Liver (tissue), 8 donors: ENCODE measurements at regions not wholly inside any gene's neighbourhood (a gene's known extent, or its start where the extent isn't known, plus 50 kb on each side); places are given as distances from the start of the nearest gene placed in this dataset.

Experiments
- DNase-seq: peaks from one replicate; pipeline ENCODE4 v3.0.0-alpha.2; 2017; ENCODE audit warnings: low spot score
- H3K27ac ChIP-seq, 2 donors: one replicate each; pipeline ENCODE4 v1.7.0; 2013; ENCODE audit warnings: inconsistent platforms in 2 of 2, low read length in 2 of 2, control low read depth in 1 of 2, low read depth in 1 of 2, mild to moderate bottlenecking in 1 of 2
- H3K27me3 ChIP-seq, 4 donors: one replicate each; pipeline versions ENCODE4 v1.6.1 to v1.7.0; 2013; ENCODE audit warnings: low read length in 3 of 4, inconsistent platforms in 1 of 4, mild to moderate bottlenecking in 1 of 4, moderate library complexity in 1 of 4; ENCODE audit not compliant: control insufficient read depth in 4 of 4, insufficient read depth in 4 of 4
- H3K36me3 ChIP-seq, 4 donors: one replicate each; pipeline versions ENCODE4 v1.6.1 to v1.7.0; 2013; ENCODE audit warnings: low read length in 3 of 4, mild to moderate bottlenecking in 3 of 4, low read depth in 1 of 4, moderate library complexity in 1 of 4; ENCODE audit not compliant: control insufficient read depth in 4 of 4, insufficient read depth in 3 of 4
- H3K4me1 ChIP-seq, 4 donors: one replicate each; pipeline versions ENCODE4 v1.6.1 to v1.7.0; 2013; ENCODE audit warnings: low read length in 3 of 4, mild to moderate bottlenecking in 3 of 4, moderate library complexity in 1 of 4; ENCODE audit not compliant: control insufficient read depth in 4 of 4, insufficient read depth in 4 of 4
- H3K4me3 ChIP-seq, 3 donors: one replicate each; pipeline versions ENCODE4 v1.6.1 to v1.7.0; 2013; ENCODE audit warnings: low read length in 3 of 3, control low read depth in 1 of 3, low read depth in 1 of 3, mild to moderate bottlenecking in 1 of 3
- H3K9ac ChIP-seq, 2 donors: one replicate each; pipeline ENCODE4 v1.7.0; 2013; ENCODE audit warnings: low read length in 2 of 2, mild to moderate bottlenecking in 2 of 2, moderate library complexity in 2 of 2, control low read depth in 1 of 2, low read depth in 1 of 2
- H3K9me3 ChIP-seq, 4 donors: one replicate each; pipeline versions ENCODE4 v1.6.1 to v1.7.0; 2013; ENCODE audit warnings: low read length in 3 of 4; ENCODE audit not compliant: control insufficient read depth in 4 of 4
- EGR1 ChIP-seq, 2 donors: IDR thresholded peaks; 2 replicates each; pipeline ENCODE4 v1.6.1; 2016 to 2018; ENCODE audit warnings: antibody characterized with exemption in 2 of 2, low read depth in 2 of 2
- FOXA1 ChIP-seq: IDR thresholded peaks from 2 replicates; pipeline ENCODE4 v1.6.1; 2016; ENCODE audit warnings: antibody characterized with exemption
- GABPA ChIP-seq, 2 donors: IDR thresholded peaks in 1 of 2; conservative IDR thresholded peaks in 1 of 2; 2 replicates each; pipeline ENCODE4 v1.6.1; 2016; ENCODE audit warnings: antibody characterized with exemption in 2 of 2, mild to moderate bottlenecking in 1 of 2, moderate library complexity in 1 of 2
- HNF4A ChIP-seq, 2 donors: conservative IDR thresholded peaks; 2 replicates each; pipeline ENCODE4 v1.6.1; 2016; ENCODE audit warnings: antibody characterized with exemption in 2 of 2, mild to moderate bottlenecking in 2 of 2
- HNF4G ChIP-seq: IDR thresholded peaks from 2 replicates; pipeline ENCODE4 v1.6.1; 2016; ENCODE audit warnings: antibody characterized with exemption
- RAD21 ChIP-seq, 2 donors: IDR thresholded peaks; 2 replicates each; pipeline ENCODE4 v1.6.1; 2016; ENCODE audit warnings: antibody characterized with exemption in 2 of 2, mild to moderate bottlenecking in 2 of 2
- WGBS: extraction: QIAGEN DNeasy Blood & Tissue Kit; methylation state at CpG from one replicate; pipeline ENCODE4 v1.1.7; 2013; 5-methylcytosine and 5-hydroxymethylcytosine counted together
- TF ChIP-seq, protein P1 (sequence below): fragments of 150-350 bp; IDR thresholded peaks from 2 replicates; pipeline ENCODE4 v1.5.1; 2017; ENCODE audit warnings: improper control_type of control experiment, low read depth, low read length; ENCODE audit not compliant: missing input control
- TF ChIP-seq, protein P2 (sequence below): IDR thresholded peaks from 2 replicates; pipeline ENCODE4 v1.6.1; 2016; ENCODE audit warnings: antibody characterized with exemption, mild to moderate bottlenecking
- TF ChIP-seq, protein P3 (sequence below): IDR thresholded peaks from 2 replicates; pipeline ENCODE4 v1.6.1; 2016; ENCODE audit warnings: antibody characterized with exemption
- donor health status: healthy.
- donor health status: healthy.
- donor health status: healthy.
- donor health status: healthy.
- donor health status: healthy.

DNA sequence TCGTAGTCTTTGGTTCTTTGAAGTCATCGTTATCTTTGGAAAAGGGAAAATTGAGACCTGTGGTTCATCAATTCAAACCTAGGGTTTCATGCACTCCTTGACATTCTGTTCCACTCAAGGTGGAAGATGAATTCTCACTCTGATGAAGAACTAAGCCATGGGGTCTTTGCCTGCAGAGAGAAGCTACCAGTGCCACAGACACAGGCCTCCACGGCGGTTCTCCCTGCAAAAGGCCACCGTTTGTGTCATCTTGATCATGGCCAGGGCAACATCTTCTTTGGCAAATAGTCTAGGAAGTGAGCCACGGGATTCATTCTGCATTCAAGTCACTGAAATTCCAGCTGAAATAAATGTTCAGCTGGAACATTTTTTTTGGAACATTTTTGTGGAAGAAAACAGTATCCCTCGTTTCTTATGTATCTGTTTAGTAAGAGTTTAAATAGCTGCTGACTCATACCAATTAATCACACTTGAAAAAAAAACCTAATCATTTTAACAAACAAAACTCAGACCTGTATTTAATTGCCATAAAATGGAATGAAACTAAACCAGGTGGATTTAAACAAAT lies 206.0 kb upstream of the FOXQ1 start:
- Histone ChIP-seq H3K9ac (no peak overlapping the region), H3K27me3 (no peaks in the 10 kb centered on the region), H3K4me3 (no peak overlapping the region), H3K36me3 (no peaks in the 10 kb centered on the region), H3K4me1 (no peaks in the 10 kb centered on the region), H3K9me3 (no peaks in the 10 kb centered on the region), H3K27ac (no peak overlapping the region)
- TF ChIP-seq HNF4A (conservative IDR thresholded peaks at IDR 0.05) = no peak
- TF ChIP-seq, protein P1, sequence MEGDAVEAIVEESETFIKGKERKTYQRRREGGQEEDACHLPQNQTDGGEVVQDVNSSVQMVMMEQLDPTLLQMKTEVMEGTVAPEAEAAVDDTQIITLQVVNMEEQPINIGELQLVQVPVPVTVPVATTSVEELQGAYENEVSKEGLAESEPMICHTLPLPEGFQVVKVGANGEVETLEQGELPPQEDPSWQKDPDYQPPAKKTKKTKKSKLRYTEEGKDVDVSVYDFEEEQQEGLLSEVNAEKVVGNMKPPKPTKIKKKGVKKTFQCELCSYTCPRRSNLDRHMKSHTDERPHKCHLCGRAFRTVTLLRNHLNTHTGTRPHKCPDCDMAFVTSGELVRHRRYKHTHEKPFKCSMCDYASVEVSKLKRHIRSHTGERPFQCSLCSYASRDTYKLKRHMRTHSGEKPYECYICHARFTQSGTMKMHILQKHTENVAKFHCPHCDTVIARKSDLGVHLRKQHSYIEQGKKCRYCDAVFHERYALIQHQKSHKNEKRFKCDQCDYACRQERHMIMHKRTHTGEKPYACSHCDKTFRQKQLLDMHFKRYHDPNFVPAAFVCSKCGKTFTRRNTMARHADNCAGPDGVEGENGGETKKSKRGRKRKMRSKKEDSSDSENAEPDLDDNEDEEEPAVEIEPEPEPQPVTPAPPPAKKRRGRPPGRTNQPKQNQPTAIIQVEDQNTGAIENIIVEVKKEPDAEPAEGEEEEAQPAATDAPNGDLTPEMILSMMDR = no peak
- TF ChIP-seq, protein P2, sequence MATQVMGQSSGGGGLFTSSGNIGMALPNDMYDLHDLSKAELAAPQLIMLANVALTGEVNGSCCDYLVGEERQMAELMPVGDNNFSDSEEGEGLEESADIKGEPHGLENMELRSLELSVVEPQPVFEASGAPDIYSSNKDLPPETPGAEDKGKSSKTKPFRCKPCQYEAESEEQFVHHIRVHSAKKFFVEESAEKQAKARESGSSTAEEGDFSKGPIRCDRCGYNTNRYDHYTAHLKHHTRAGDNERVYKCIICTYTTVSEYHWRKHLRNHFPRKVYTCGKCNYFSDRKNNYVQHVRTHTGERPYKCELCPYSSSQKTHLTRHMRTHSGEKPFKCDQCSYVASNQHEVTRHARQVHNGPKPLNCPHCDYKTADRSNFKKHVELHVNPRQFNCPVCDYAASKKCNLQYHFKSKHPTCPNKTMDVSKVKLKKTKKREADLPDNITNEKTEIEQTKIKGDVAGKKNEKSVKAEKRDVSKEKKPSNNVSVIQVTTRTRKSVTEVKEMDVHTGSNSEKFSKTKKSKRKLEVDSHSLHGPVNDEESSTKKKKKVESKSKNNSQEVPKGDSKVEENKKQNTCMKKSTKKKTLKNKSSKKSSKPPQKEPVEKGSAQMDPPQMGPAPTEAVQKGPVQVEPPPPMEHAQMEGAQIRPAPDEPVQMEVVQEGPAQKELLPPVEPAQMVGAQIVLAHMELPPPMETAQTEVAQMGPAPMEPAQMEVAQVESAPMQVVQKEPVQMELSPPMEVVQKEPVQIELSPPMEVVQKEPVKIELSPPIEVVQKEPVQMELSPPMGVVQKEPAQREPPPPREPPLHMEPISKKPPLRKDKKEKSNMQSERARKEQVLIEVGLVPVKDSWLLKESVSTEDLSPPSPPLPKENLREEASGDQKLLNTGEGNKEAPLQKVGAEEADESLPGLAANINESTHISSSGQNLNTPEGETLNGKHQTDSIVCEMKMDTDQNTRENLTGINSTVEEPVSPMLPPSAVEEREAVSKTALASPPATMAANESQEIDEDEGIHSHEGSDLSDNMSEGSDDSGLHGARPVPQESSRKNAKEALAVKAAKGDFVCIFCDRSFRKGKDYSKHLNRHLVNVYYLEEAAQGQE = no peak
- no peak for TF ChIP-seq HNF4G
- no peak for TF ChIP-seq GABPA (IDR thresholded peaks at IDR 0.05 in 1 of 2, conservative IDR thresholded peaks at IDR 0.05 in 1 of 2)
- TF ChIP-seq EGR1 (IDR thresholded peaks at IDR 0.05; ENCODE audit: low read depth in 2 of 2) = no peak
- TF ChIP-seq RAD21 (IDR thresholded peaks at IDR 0.05) = no peak
- 86% methylated on average over 7 of the region's 7 CpGs for WGBS
- DNase-seq = no peak

DNA sequence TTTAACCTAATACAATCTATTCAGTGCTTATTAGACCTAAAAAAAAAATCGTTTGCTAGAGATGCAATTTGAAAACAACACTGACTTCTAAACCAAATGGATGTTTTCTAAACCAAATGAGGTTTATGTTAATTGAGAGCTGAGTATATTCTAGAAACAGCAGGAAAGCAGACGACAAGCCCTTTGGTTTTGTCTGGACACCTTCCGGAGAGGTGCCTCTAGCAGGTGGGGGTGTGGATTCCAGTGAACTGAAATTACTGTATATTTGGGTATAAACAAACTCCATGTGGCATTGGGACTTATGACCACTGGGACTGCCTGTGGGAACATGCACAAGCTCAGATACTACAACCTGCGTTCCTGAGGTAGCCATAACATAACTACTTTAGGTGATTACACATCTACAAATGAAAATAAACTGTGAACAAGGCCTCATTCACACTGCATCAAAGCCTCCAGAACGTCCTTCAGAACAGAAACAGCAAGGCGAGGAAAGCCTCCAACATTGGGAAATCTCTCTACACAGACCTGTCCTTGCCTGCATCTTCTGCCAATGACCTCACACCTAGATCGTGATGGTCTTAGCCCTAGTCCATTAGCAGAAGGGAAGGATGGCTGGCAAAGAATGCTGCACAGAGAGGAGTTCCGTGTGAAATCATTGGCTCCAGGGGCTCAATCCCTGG lies 206.8 kb upstream of the FOXQ1 start:
- no peak overlapping the region for H3K4me3 ChIP-seq
- H3K36me3 ChIP-seq = no peaks in the 10 kb centered on the region
- no peak for TF ChIP-seq RAD21 (IDR thresholded peaks at IDR 0.05)
- no peak for TF ChIP-seq FOXA1
- TF ChIP-seq, protein P3, sequence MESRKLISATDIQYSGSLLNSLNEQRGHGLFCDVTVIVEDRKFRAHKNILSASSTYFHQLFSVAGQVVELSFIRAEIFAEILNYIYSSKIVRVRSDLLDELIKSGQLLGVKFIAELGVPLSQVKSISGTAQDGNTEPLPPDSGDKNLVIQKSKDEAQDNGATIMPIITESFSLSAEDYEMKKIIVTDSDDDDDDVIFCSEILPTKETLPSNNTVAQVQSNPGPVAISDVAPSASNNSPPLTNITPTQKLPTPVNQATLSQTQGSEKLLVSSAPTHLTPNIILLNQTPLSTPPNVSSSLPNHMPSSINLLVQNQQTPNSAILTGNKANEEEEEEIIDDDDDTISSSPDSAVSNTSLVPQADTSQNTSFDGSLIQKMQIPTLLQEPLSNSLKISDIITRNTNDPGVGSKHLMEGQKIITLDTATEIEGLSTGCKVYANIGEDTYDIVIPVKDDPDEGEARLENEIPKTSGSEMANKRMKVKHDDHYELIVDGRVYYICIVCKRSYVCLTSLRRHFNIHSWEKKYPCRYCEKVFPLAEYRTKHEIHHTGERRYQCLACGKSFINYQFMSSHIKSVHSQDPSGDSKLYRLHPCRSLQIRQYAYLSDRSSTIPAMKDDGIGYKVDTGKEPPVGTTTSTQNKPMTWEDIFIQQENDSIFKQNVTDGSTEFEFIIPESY = no peak
- 72% methylated on average over 8 of the region's 8 CpGs for WGBS
- H3K4me1 ChIP-seq = no peaks in the 10 kb centered on the region
- H3K27ac ChIP-seq = no peak overlapping the region
- H3K9me3 ChIP-seq = no peaks in the 10 kb centered on the region
- no peak overlapping the region for H3K9ac ChIP-seq
- DNase-seq = no peak
- no peaks in the 10 kb centered on the region for H3K27me3 ChIP-seq
